Gastrocnemius medialis (tissue), 4 donors: ENCODE measurements at regions not wholly inside any gene's neighbourhood (a gene's known extent, or its start where the extent isn't known, plus 50 kb on each side); places are given as distances from the start of the nearest gene placed in this dataset.

Experiments
- ATAC-seq, 2 donors: fragments of 150-250 bp; one replicate each; pipeline ENCODE4 v1.9.1; 2016
- DNase-seq, 2 donors: peaks; one replicate each; pipeline ENCODE4 v3.0.0-alpha.2; 2019
- H3K27ac ChIP-seq, 4 donors: fragments of 200-600 bp; sonication (generic); 1 replicate in 1 of 4; 2 replicates in 3 of 4; pipeline ENCODE4 v1.5.1; 2016 to 2018; ENCODE audit warnings: mild to moderate bottlenecking in 2 of 4, moderate library complexity in 1 of 4
- H3K27me3 ChIP-seq, 3 donors: fragments of 200-600 bp; sonication (generic) in 2 of 3; 1 replicate in 1 of 3; 2 replicates in 2 of 3; pipeline versions ENCODE4 v1.5.1 to v1.6.0; 2016 to 2019; ENCODE audit warnings: mild to moderate bottlenecking in 1 of 3, moderate library complexity in 1 of 3
- H3K36me3 ChIP-seq, 2 donors: fragments of 200-600 bp; sonication (generic) in 1 of 2; one replicate each; pipeline ENCODE4 v1.5.1; 2017 to 2018
- H3K4me1 ChIP-seq, 2 donors: fragments of 200-600 bp; sonication (generic) in 1 of 2; one replicate each; pipeline ENCODE4 v1.5.1; 2016 to 2017; ENCODE audit warnings: mild to moderate bottlenecking in 2 of 2
- H3K4me3 ChIP-seq, 4 donors: fragments of 200-600 bp; sonication (generic) in 3 of 4; 1 replicate in 1 of 4; 2 replicates in 3 of 4; pipeline ENCODE4 v1.5.1; 2016 to 2019; ENCODE audit warnings: mild to moderate bottlenecking in 2 of 4
- H3K9me3 ChIP-seq, 3 donors: fragments of 200-600 bp; sonication (generic) in 2 of 3; 1 replicate in 1 of 3; 2 replicates in 2 of 3; pipeline ENCODE4 v1.5.1; 2016 to 2019
- CTCF ChIP-seq, 5 experiments: fragments of 450-650 bp in 3 of 5; fragments of 200-600 bp in 2 of 5; sonication (generic) in 2 of 5; IDR thresholded peaks in 4 of 5; conservative IDR thresholded peaks in 1 of 5; 1 replicate in 4 of 5; 2 replicates in 1 of 5; pipeline ENCODE4 v1.5.1; 2016 to 2019; ENCODE audit warnings: antibody characterized with exemption in 5 of 5, mild to moderate bottlenecking in 3 of 5, moderate library complexity in 3 of 5
- POLR2A ChIP-seq, 2 donors: fragments of 450-650 bp; IDR thresholded peaks; one replicate each; pipeline ENCODE4 v1.6.1; 2017; ENCODE audit warnings: antibody characterized with exemption in 2 of 2, mild to moderate bottlenecking in 2 of 2, moderate library complexity in 2 of 2
- in situ Hi-C, 4 donors: fragments of 200-750 bp; cut with MboI; loops; one replicate each; pipeline versions ENCODE4 v1.15.0 to v1.8.0; 2017; ENCODE audit warnings: low sequenced_read_pairs in 4 of 4
- intact Hi-C: fragments of 100-400 bp; cut with DNase I; formaldehyde crosslinking; loops from one replicate; pipeline ENCODE4 v1.15.1; 2023; ENCODE audit warnings: low total_unique reads

DNA sequence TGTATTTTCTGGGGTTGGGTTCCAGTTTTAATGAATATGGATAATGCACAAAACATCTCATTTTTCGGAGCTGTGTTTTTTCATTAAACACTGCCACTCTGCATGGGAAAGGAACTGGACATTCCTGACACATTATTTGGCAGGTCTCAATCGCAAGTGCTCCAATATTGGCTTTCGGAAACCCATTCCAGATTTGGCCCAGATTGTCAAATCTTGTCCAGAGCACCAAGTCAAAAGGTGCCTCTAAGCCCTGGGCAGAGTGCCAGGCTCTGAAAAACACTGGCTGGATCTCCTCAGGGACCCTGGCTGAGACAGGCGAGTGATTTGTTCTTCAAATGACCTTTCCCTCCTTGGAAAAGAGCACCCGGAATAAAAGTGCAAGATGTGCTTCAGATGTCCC lies 68.4 kb upstream of the MRPS6 start:
- Histone ChIP-seq H3K27me3 (no peaks in the 10 kb centered on the region), H3K36me3 (no peaks in the 10 kb centered on the region), H3K27ac (no peak overlapping the region), H3K4me3 (no peak overlapping the region), H3K9me3 (no peaks in the 10 kb centered on the region), H3K4me1 (peaks cover 0 to 8% of the 10 kb centered on the region in 2 donors)
- DNase-seq (no peak), ATAC-seq (no peak)
- in situ Hi-C loops: no loop called here
- TF ChIP-seq CTCF (IDR thresholded peaks at IDR 0.05 in 4 of 5, conservative IDR thresholded peaks at IDR 0.05 in 1 of 5) (no peak), POLR2A (IDR thresholded peaks at IDR 0.05) (no peak)
- intact Hi-C loops: no loop called here

- in situ Hi-C loops (no loop called here), intact Hi-C loops (no loop called here)
- no peak for DNase-seq
- no peak for ATAC-seq
- no peak for TF ChIP-seq POLR2A (IDR thresholded peaks at IDR 0.05)
- TF ChIP-seq CTCF (IDR thresholded peaks at IDR 0.05 in 4 of 5, conservative IDR thresholded peaks at IDR 0.05 in 1 of 5): no peak
- no peaks in the 10 kb centered on the region for H3K36me3 ChIP-seq
- no peaks in the 10 kb centered on the region for H3K9me3 ChIP-seq
- H3K4me3 ChIP-seq: no peak overlapping the region
- H3K4me1 ChIP-seq: peaks cover 0 to 8% of the 10 kb centered on the region in 2 donors
- H3K27ac ChIP-seq: no peak overlapping the region
- no peaks in the 10 kb centered on the region for H3K27me3 ChIP-seq
Observed at GRCh38 chr21:34004013-34004938, 69.1 kb upstream of the MRPS6 start.

- H3K4me3 ChIP-seq: no peak overlapping the region
- no peak overlapping the region for H3K27ac ChIP-seq
- no peaks in the 10 kb centered on the region for H3K9me3 ChIP-seq
- in situ Hi-C loops (no loop called here), intact Hi-C loops (no loop called here)
- H3K4me1 ChIP-seq: peaks cover 0 to 8% of the 10 kb centered on the region in 2 donors
- DNase-seq (no peak), ATAC-seq (no peak)
- H3K36me3 ChIP-seq: no peaks in the 10 kb centered on the region
- no peaks in the 10 kb centered on the region for H3K27me3 ChIP-seq
- TF ChIP-seq CTCF (IDR thresholded peaks at IDR 0.05 in 4 of 5, conservative IDR thresholded peaks at IDR 0.05 in 1 of 5) (no peak), POLR2A (IDR thresholded peaks at IDR 0.05) (no peak)
Observed at GRCh38 chr21:34003428-34003827, 70.0 kb upstream of the MRPS6 start.

GRCh38 chr21:34000375-34000774 lies 73.0 kb upstream of the MRPS6 start:
- intact Hi-C loops: no loop called here
- Histone ChIP-seq H3K4me3 (no peak overlapping the region), H3K27ac (no peak overlapping the region), H3K4me1 (peaks cover 0 to 8% of the 10 kb centered on the region in 2 donors), H3K9me3 (no peaks in the 10 kb centered on the region), H3K27me3 (no peaks in the 10 kb centered on the region), H3K36me3 (no peaks in the 10 kb centered on the region)
- in situ Hi-C loops: no loop called here
- TF ChIP-seq POLR2A (IDR thresholded peaks at IDR 0.05) (no peak), CTCF (IDR thresholded peaks at IDR 0.05 in 4 of 5, conservative IDR thresholded peaks at IDR 0.05 in 1 of 5) (no peak)
- ATAC-seq (no peak), DNase-seq (no peak)
